AG10803 (cell line): ENCODE measurements at regions not wholly inside any gene's neighbourhood (a gene's known extent, or its start where the extent isn't known, plus 50 kb on each side); places are given as distances from the start of the nearest gene placed in this dataset.

Experiments
- DNase-seq: peaks from one replicate; pipeline ENCODE4 v3.0.0; 2010; ENCODE audit warnings: low read depth
- H3K4me3 ChIP-seq: 2 replicates; pipeline ENCODE4 v1.5.1; 2011; ENCODE audit warnings: mild to moderate bottlenecking, low read length, control low read depth
- CTCF ChIP-seq: conservative IDR thresholded peaks from 2 replicates; pipeline ENCODE4 v1.5.1; 2011; ENCODE audit warnings: mild to moderate bottlenecking, low read length, control low read depth, inconsistent platforms

DNA sequence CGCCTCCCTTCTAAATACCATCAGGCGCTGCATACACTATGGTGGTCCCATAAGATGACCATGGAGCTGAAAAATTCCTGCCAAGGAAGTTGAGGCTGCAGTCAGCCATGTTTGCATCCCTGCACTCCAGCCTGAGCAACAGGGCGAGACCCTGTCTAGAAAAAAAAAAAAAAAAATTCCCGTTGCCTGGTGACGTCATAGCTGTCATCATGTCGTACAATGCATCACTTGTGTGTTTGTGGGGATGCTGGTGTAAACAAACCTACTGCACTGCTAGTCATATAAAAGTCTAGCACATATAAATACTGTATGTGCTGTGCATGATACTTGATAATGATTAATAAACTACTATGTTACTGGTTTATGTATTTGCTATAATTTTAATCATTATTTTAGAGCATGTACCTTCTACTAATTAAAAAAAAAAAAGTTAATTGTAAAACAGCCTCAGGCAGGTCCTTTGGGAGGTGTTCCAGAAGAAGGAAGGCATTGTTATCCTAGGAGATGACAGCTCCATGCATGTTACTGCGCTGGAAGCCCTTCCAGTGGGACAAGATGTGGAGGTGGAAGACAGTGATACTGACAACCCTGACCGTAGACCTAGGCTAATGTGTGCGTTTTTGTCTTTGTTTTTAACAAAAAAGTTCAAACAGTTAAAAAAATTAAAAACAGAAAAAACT, 132.6 kb downstream of the BANF2 start:
- no peak for TF ChIP-seq CTCF

GRCh38 chr20:17828598-17829144, 128.9 kb downstream of the BANF2 start:
- TF ChIP-seq CTCF, result no peak
- no peak for DNase-seq
- H3K4me3 ChIP-seq, result no peak overlapping the region

More for the DNA sequence above, 132.6 kb downstream of the BANF2 start:
- H3K4me3 ChIP-seq, result no peak overlapping the region
- DNase-seq, result no peak

DNA sequence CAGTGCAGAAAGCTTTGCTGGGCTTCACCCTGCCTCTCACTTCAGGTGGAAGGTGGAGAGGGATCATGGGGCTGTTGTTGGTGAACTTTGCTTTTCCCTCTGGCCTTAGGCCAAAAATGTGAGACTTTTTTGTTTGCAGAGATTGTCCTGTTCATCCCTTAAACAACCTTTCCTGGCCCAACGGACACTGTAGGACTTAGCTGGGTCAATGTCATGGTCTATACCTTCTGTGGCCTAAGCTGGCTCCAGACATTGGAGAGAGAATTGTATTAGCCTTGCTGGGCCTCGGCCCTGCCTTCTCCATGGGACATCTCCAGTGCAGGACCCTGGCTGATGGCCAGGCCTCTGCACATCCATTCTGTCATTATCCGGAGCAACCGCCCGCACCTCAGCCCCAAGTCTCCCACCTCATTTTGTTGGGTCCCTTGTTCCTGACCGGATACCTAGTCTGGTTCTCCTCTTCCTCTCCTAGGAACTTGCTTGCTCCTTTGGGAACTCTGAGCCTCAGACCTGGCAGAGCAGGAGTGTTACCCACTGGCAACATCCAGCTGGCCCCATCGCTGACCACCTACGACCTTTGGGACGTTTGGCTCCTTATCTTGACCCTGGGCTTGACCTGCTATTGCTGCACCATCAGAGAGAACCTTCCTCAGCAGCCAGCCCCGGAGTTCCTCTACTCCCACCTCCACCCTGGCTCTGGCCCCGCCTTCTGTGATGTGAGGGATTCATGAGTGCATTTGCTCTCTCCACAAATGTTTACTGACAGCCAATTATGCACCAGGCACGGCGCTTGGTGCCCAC, 128.2 kb downstream of the BANF2 start:
- no peak for TF ChIP-seq CTCF
- no peak overlapping the region for H3K4me3 ChIP-seq
- DNase-seq, result no peak

- no peak for DNase-seq
- TF ChIP-seq CTCF, result no peak
These were observed 127.3 kb downstream of the BANF2 start for GRCh38 chr20:17827079-17827478.

GRCh38 chr20:17825960-17826843, 126.4 kb downstream of the BANF2 start:
- DNase-seq, result no peak
- TF ChIP-seq CTCF, result no peak
- no peak overlapping the region for H3K4me3 ChIP-seq

More at GRCh38 chr20:17827079-17827478, 127.3 kb downstream of the BANF2 start:
- H3K4me3 ChIP-seq, result no peak overlapping the region

DNA sequence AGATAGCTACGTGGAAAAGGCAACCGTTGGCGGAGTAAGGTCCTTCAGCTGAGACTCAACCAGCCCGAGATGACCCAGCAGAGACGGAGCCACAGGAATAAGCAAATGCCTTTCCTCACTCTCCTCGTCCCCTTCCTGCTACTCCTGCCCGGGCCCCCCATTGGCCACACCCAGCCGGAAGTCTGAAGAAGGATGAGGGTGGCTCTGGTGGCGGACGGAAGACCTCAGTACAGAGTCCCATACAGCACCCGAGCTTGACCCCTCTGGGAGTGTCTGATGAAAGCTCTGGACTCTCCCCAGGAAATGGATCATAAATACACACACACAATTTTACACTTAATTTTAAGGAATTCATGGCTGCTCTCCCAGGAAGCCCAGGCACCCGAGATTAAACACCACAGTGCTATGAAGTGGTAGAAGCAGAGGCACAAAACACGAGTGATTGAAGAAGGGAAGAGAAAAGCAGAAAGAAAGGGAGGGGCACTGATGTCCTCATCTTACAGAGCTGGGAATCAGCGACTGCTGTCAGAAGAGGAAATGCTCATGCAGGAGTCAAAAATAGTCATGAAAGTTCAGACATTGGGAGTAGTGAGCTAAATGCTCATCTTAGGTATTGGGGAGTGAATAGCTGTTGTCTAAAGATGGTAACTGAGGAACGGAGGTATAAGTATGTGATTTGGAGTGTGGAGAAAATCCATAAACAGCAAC, 125.6 kb downstream of the BANF2 start:
- H3K4me3 ChIP-seq, result no peak overlapping the region
- TF ChIP-seq CTCF, result no peak
- peak; percentile 36 for DNase-seq
